ENCODE measurements at regions not wholly inside any gene's neighbourhood (a gene's known extent, or its start where the extent isn't known, plus 50 kb on each side); places are given as distances from the start of the nearest gene placed in this dataset.
"Not testable (repeated sequence)": the region's sequence is repeated elsewhere in the genome, so short reads cannot be mapped to it uniquely, and the experiment has no call there.

DNA sequence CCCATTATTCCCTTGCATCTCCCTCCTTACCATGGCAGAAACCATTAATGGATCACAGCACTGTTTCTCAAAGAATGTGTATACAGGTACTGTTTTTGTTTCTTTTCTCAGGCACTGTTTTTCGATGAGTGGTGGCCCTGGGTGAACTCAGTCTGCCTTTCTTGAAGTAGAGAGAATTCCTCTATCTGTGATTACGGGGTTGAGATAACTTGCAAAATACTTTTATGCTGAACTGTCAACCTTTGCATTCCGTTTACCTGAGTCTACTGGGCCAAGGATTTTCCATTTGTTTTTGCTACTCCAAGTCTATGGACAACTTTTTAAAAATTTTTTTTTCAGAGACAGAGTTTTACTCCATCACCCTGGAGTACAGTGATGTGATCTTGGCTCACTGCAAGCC lies 82.7 kb upstream of the CLINT1 start:
- DNase-seq (ENCODE audit: low read depth): no peak

GRCh38 chr5:157938101-157938500 lies 79.2 kb upstream of the CLINT1 start:
- not testable (repeated sequence) for DNase-seq (ENCODE audit: low read depth)

DNA sequence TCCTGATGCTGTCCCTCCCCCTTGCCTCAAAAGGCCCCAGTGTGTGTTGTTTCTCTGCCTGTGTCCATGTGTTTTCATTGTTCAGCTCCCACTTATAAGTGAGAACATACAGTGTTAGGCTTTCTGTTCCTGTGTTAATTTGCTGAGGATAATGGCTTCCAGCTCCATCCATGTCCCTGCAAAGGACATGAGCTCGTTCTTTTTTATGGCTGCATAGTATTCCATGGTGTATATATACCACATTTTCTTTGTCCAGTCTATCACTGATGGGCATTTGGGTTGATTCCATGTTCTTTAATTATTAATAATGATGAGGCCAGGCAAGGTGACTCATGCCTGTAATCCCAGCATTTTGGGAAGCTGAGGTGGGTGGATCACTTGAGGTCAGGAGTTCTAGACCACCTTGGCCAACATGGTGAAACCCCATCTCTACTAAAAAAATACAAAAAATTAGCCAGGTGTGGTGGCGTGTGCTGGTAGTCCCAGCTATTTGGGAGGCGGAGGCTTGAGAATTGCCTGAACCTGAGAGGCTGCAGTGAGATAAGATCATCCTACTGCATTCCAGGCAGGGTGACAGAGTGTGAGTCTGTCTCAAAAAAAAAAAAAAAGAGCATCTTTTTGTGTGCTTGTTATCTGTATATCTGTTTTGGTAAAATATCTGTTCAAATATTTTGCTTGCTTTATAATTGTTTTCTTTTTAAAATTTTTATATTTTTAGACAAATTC lies 78.0 kb upstream of the CLINT1 start:
- DNase-seq (ENCODE audit: low read depth): not testable (repeated sequence)

GRCh38 chr5:157934600-157934999 lies 75.7 kb upstream of the CLINT1 start:
- DNase-seq (ENCODE audit: low read depth): no peak

DNA sequence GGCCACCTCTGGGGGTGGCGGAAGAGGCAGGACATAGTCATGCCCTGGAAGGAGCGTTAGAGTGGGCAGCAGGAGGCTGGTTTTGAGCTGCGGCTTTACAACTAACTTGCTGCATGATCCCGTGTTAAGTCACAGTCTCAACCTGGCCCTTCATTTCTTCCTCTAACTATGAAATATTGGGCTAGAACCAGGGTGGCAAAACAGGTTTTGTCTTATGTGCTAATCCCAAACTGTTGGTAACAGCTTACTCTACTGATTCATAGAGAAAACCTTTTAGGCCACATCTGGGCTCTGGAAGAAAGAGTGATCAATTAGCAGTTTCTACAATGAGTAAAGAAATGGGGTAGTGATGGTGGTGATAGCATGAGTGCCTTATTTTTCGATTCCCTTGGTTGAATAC lies 74.1 kb upstream of the CLINT1 start:
- DNase-seq (ENCODE audit: low read depth): no peak

DNA sequence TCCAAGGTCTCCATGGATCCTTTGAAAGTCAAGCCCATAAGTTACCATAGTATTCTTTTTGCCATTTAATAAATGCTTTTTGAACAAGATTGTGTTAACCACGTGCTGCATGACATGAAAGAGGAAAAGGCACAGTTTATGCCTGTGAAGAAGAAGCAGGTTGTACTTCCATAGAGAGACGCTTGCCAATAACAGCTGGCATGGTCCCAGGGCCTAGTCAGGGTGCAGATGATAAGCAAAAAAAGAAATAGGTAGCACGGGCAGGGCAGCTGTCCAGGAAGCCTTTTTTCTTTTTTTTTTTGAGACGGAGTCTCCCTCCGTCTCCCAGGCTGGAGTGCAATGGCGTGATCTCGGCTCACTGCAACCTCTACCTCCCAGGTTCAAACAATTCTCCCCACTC lies 71.8 kb upstream of the CLINT1 start:
- DNase-seq (ENCODE audit: low read depth): no peak

- DNase-seq (ENCODE audit: low read depth): no peak
Observed at GRCh38 chr5:157926977-157927376, 68.0 kb upstream of the CLINT1 start.

- no peak for DNase-seq (ENCODE audit: low read depth)
Observed at GRCh38 chr5:157925786-157926671, 67.1 kb upstream of the CLINT1 start.

GRCh38 chr5:157924931-157925729 lies 66.2 kb upstream of the CLINT1 start:
- no peak for DNase-seq (ENCODE audit: low read depth)

DNA sequence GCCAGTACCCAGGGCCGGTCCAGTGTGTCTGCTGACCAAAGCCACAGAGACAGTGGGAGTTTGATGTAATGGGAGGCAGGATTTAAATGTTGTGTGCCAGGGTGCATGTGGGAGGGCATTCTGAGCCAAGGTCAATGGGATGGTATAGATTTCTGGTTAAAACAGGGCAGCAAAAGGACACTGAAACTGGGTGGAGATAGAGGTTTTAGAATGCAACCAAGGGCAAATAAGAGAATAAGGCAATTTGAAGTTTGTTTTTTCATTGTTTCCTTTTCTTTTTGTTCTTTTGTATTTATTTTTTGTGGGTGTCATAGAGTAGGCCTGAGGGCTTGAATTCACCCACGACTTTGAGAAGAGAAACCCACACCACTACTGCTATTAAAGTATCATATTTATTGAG lies 65.5 kb upstream of the CLINT1 start:
- DNase-seq (ENCODE audit: low read depth): no peak

DNA sequence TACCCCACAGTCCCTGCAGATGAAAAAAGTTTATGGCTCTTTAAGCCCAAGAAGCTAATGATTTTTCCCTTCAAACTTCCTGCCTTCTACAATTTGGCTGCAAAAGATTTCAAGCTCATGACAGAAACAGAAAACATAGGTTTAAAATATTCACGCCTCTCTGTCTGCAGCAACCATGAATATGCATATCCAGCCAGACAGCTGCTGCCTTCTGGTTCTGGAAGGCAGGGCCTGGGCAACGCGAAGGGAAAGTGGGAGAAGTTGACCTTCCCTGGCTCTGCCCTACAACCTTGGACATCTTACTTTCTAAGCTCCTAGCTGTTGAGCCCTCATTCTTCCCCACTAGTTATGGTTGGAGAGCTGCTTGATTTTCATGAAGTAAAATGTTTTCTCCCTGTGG lies 64.8 kb upstream of the CLINT1 start:
- no peak for DNase-seq (ENCODE audit: low read depth)

DNA sequence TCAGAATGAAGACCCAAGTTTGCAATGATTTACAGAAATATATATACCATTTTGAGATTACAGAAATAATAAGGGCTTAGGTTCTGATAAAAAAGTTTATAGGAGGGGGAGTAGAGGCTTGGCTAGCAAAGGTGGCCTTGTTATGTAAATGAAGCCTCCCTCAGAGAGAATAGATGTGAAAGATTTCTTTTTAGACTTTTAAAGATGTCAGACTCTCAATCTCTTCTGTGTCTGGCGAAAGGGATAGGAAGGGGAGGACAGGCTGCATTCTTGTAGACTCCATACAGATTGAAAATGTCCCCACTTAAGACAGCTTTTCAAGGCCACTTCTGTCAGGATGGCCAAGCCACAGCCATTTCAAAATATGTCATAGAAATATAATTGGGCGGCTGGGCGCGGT lies 63.1 kb upstream of the CLINT1 start:
- no peak for DNase-seq (ENCODE audit: low read depth)

DNA sequence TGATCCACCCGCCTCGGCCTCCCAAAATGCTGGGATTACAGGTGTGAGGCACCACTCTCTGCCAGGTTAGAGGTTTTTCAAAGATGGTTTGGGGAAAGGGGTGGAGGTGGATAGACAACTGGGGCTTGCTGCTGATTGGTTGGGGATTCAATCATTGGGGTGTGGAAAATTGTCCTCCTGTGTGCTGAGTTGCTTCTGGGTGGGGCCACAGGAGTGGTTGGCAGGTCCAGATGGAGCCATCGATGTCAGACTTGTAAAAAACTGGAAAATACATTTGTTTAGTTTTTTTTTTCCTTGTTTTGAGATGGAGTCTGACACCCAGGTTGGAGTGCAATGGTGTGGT lies 61.9 kb upstream of the CLINT1 start:
- DNase-seq (ENCODE audit: low read depth): no peak

DNA sequence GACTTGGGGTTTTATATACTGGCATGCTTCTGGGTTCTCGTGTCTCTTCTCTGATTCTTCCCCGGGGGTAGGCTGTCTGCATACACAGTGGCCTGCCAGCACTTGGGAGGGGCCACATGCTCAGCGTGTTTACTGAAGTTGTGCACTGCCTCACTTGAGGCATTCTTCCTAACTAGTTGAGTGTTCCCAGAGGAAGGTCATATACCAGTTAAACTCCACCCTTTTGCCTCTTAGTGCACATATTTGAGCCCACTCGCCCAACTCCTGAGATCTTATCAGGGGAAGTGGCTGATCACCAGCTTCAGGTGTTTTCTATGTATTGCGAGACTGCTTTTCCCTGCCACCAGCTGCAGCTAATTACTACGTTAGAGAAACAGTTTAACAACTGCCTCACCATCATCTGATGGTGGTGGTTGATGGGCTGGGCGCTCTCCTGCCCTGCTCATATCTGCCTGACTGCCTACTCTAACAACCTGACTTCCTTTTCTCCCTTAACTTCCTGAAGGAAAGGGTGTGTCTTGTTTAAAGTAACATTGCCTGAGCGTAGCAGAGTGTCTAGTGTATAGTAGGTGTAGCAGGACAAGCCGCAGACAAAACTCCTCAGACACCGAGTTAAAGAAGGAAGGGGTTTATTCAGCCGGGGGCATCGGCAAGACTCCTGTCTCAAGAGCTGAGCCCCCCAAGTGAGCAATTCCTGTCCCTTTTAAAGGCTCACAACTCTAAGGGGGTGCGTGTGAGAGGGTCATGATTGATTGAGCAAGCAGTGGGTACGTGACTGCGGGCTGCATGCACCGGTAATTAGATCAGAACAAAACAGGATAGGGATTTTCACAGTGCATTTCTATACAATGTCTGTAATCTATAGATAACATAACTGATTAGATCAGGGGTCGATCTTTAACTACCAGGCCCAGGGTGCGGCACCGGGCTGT lies 60.1 kb upstream of the CLINT1 start:
- DNase-seq (ENCODE audit: low read depth): no peak

- peak; percentile 44 for DNase-seq (ENCODE audit: low read depth)
Observed at GRCh38 chr5:157917899-157918809, 59.2 kb upstream of the CLINT1 start.

GRCh38 chr5:157917491-157917890 lies 58.5 kb upstream of the CLINT1 start:
- no peak for DNase-seq (ENCODE audit: low read depth)

- no peak for DNase-seq (ENCODE audit: low read depth)
Observed at GRCh38 chr5:157915638-157916037, 56.7 kb upstream of the CLINT1 start.

- no peak for DNase-seq (ENCODE audit: low read depth)
Observed at GRCh38 chr5:157914151-157914788, 55.3 kb upstream of the CLINT1 start.

- DNase-seq (ENCODE audit: low read depth): no peak
Observed at GRCh38 chr5:157913575-157913974, 54.6 kb upstream of the CLINT1 start.
